GM20431 (cell line): ENCODE measurements at regions not wholly inside any gene's neighbourhood (a gene's known extent, or its start where the extent isn't known, plus 50 kb on each side); places are given as distances from the start of the nearest gene placed in this dataset.
"Not testable (repeated sequence)": the region's sequence is repeated elsewhere in the genome, so short reads cannot be mapped to it uniquely, and the experiment has no call there.

Experiments used
- in situ Hi-C: fragments of 300-500 bp; cut with MseI, MboI; formaldehyde crosslinking; loops from one replicate; pipeline ENCODE4 v1.15.0; 2020; ENCODE audit warnings: low sequenced_read_pairs; ENCODE audit not compliant: unreplicated experiment

GRCh38 chr13:111568290-111568689 is 247.8 kb downstream of the TEX29 start:
- in situ Hi-C loops = no loop called here

- in situ Hi-C loops = no loop called here
Measured at GRCh38 chr13:111570911-111571310, 250.5 kb downstream of the TEX29 start.

- in situ Hi-C loops = no loop called here
Measured at GRCh38 chr13:111572956-111573761, 252.7 kb downstream of the TEX29 start.

GRCh38 chr13:111573801-111574200 is 253.4 kb downstream of the TEX29 start:
- in situ Hi-C loops = no loop called here

- in situ Hi-C loops = no loop called here
Measured at GRCh38 chr13:111575276-111575675, 254.8 kb downstream of the TEX29 start.

GRCh38 chr13:111575719-111576118 is 255.3 kb downstream of the TEX29 start:
- in situ Hi-C loops = no loop called here

- in situ Hi-C loops = no loop called here
Measured at GRCh38 chr13:111577208-111577828, 256.9 kb downstream of the TEX29 start.

GRCh38 chr13:111577956-111578605 is 257.6 kb downstream of the TEX29 start:
- in situ Hi-C loops = no loop called here

- in situ Hi-C loops = no loop called here
Measured at GRCh38 chr13:111584101-111584672, 263.7 kb downstream of the TEX29 start.

GRCh38 chr13:111584870-111585269 is 264.4 kb downstream of the TEX29 start:
- in situ Hi-C loops = no loop called here

GRCh38 chr13:111586291-111586690 is 265.8 kb downstream of the TEX29 start:
- in situ Hi-C loops = no loop called here

GRCh38 chr13:111587249-111587648 is 266.8 kb downstream of the TEX29 start:
- in situ Hi-C loops = no loop called here

- in situ Hi-C loops = no loop called here
Measured at GRCh38 chr13:111589321-111589720, 268.9 kb downstream of the TEX29 start.

GRCh38 chr13:111589992-111590391 is 269.6 kb downstream of the TEX29 start:
- in situ Hi-C loops = no loop called here

- in situ Hi-C loops = no loop called here
Measured at GRCh38 chr13:111590796-111591195, 270.4 kb downstream of the TEX29 start.

- in situ Hi-C loops = not testable (repeated sequence)
Measured at GRCh38 chr13:111593490-111593889, 273.0 kb downstream of the TEX29 start.

- in situ Hi-C loops = no loop called here
Measured at GRCh38 chr13:111594606-111595005, 274.2 kb downstream of the TEX29 start.

- in situ Hi-C loops = no loop called here
Measured at GRCh38 chr13:111595276-111595675, 274.8 kb downstream of the TEX29 start.

- in situ Hi-C loops = no loop called here
Measured at GRCh38 chr13:111595791-111596190, 275.3 kb downstream of the TEX29 start.

GRCh38 chr13:111597191-111597611 is 276.8 kb downstream of the TEX29 start:
- in situ Hi-C loops = no loop called here

- in situ Hi-C loops = no loop called here
Measured at GRCh38 chr13:111597618-111598017, 277.2 kb downstream of the TEX29 start.
